GM20431 (cell line): ENCODE measurements at regions not wholly inside any gene's neighbourhood (a gene's known extent, or its start where the extent isn't known, plus 50 kb on each side); places are given as distances from the start of the nearest gene placed in this dataset.

Experiments
- in situ Hi-C: fragments of 300-500 bp; cut with MseI, MboI; formaldehyde crosslinking; loops from one replicate; pipeline ENCODE4 v1.15.0; 2020; ENCODE audit warnings: low sequenced_read_pairs; ENCODE audit not compliant: unreplicated experiment

DNA sequence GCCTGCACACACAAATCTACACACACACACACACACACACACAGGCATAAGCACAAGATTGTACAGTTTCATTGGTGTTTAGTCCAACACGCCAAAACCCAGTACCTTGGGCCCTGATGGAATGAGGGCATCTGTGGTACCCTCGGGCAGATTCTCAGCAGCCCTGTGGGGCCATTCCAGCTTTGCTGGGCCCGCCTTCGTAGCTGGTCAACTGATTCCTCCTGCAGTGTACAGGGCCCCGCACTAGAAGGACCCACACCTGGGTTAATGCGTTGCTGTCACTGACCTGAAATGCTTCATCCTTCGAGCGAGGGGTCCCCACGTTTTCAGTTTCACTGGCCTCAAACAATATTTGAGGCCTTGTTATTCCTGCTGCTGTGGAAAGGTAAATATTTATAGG, 731.2 kb downstream of the BRD1 start:
- in situ Hi-C loops = no loop called here

DNA sequence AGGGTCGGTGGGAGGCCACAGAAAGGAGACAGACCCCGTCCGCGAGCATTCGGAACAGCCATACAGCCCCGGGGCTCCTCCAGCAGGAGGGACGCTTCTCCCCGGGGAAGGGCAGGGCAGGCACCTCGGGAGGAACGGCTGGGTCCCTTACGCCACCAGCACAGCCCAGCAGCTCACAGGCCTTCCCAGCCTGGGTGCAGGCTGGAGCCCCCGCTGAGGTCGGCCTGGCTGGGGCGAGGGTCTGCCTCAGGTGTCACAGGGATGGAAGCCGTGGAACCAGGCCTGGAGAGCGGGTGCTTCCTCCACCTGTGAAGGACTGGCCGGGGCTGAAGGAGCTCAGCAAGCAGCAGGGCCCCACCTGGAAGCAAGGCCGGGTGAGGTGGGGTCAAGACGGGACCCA, 732.3 kb downstream of the BRD1 start:
- in situ Hi-C loops = no loop called here

DNA sequence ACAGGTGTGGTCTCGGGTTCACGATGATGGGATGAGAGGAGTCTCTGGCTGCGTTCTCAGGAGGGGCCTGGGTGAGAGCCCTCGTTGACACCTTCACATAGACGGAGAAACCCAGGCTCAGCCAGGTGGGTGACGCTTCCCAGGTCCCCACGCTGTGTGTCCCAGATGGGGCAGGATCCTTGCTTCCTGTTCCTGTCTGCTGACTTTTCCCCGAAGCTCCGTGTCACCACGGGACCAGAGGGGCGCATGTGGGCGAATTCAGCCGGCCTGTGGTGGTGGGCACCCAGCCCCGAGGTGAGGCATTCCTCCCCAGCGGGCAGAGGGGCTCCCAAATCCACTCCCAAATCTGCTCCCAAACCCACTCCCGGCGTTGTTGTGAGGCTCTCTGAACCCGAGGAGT, 732.8 kb downstream of the BRD1 start:
- in situ Hi-C loops = no loop called here

DNA sequence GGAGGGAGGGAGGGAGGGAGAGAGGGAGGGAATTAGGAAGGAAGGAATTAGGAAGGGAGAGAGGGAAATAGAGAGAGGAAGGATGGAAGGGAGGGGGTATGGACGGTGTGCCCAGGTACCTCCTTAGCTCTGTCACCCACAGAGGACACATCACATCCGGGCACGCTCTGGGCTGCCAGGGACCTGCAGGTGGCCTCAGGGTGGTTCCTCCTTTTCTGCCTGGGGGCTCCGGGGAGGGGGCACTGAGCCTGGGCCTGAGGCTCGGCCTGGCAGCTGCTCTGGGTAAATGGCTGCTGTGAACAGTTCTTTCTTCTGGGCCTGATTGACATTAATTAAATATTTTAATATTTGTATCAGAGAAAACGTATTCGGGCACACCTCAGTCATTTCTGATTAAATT, 733.5 kb downstream of the BRD1 start:
- in situ Hi-C loops = no loop called here

DNA sequence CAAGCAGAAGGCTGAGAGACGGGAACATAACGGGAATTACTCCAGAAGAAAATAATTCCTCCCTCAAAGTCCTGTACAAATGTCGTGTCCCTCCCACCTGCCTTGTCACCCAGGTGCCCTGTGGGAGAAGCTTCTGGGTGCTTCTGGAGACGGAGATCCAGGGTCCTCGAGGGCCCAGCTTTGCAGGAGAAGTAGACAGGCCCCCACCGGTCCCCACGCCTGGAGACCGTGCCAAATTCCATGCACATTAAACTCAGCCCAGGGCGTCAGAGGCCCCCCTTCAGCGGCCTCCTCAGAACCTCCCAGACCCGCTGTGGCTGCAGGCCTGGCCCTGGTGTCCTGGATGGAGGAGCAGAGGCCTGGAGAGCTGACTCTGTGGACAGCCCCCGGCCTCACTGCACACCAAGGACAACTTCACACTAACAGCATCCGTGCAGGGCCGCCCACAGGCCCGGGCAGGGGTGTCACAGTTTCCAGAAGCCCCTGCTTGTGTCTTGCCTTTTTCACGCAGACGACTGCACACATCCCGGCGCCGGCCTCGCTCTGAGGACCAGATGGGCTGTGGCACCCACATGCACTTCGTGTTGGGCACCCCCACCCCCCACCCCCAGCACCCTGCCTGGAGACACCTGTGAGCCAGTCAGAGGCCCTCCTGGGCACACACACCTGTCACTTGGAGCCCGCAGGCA, 734.3 kb downstream of the BRD1 start:
- in situ Hi-C loops = no loop called here

DNA sequence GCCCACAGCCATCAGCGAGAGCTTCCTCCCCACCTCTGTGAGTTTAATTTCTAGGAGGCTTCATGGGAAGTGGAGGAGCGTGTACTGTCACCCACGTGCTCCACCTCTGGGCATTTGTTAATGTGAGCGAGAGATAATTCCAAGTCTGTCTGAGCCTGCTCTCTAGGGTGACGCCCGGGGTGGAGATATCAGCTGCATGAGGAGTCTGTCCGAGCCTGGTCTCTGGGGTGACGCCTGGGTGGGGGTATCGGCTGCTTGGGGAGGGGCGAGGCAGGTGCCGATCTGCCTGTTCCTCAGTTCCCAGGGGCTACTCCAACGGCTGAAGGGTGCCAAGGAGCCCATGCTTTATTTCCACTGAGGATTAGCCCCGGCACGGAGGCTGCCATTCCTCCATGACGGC, 735.0 kb downstream of the BRD1 start:
- in situ Hi-C loops = no loop called here

DNA sequence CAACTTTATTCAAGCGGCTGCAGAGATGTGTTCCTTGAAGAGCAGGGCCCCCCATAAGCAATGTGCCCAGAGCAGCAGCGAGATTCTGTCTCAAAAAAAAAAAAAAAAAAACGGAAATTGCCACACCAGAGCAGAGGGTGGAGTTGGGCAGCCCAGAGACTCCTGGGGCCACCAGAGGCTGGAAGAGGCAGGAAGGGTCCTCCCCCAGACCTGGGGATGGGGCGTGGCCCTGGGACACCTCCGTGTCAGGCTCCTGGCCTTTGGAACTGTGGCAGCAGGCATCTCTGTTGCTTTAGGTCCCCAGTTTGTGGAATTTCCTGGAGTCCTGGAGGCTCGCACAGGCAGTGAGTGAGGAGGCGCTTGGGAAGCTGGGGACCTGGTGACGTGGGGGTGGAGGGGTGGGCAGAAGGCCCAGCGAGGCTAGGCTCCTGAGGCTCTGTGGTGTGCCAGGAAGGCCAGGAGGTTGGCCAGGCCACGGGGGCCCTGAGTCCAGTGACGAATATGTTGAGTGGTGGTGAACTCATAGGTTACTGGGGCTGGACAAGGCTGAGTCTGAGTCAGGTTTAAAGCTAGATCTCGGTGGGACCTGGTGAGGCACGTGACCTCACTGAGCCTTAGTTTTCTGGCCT, 735.6 kb downstream of the BRD1 start:
- in situ Hi-C loops = no loop called here

DNA sequence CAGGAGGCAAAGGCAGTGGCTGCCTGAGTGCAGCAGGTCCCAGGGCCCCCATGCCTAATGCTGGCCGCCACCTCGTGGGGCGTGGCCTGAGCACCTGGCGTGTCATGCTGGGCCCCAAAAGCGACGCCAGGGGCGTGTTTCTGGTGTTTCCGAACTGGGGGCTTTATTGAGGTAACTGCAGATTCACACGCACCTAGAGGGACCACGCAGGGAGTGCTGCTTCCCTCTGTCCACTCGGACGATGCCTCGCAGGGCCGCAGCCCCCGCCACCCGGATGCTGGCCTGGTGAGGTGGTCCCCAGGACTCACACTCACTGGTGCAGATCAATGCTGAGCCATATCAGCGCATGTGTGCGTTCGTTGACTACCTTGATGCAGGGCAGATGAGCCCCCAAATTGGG, 736.2 kb downstream of the BRD1 start:
- in situ Hi-C loops = no loop called here

DNA sequence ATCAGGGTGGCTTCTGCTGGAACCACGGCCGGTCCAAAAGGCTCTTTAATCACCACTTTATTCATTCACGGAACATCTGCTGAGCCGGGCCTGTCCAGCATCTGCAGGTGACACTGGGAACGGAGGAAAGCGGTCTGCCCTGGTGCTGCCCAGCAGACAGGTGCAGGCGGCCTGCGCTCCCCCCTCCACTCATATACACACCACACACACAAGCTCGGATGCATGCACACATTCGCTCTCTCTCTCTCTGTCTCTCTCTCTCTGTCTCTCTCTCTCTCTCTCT, 736.9 kb downstream of the BRD1 start:
- in situ Hi-C loops = no loop called here

DNA sequence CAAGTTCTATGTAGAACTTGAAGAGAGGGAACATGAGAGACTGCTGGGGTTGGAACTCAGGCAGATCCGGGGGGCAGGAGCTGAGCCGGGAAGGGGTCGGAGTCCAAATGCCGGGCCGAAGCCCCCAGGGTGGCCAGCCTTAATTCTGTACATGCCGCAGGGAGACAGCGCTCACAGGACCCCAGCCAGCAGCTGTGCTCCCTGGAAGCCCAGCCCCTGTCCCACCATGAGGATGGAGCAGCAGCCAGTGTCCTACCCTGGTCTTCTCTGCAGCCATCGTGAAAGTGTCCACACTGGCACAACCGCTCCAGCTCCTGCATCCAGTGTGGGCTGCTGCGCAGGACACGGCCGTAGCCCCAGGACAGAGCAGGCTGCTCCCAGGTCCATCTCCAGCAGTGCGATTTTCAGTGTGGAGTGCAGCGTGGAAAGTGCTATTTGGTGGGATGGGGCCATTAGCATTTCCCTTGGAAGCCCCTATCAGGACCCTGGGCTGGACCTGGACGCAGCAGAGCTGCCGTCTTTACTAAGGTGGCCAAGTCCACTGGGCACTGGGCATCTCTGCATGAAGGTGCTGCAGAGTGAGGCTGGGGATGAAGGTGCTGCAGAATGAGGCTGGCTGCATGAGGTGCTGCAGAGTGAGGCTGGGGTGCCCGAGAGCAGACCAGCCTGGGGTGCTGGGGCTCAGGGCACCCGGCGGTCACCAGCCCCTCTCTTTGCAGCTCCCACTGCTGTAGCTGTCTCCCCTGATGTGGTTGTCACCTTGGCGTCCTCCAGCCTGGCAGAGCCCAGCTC, 737.4 kb downstream of the BRD1 start:
- in situ Hi-C loops = no loop called here

DNA sequence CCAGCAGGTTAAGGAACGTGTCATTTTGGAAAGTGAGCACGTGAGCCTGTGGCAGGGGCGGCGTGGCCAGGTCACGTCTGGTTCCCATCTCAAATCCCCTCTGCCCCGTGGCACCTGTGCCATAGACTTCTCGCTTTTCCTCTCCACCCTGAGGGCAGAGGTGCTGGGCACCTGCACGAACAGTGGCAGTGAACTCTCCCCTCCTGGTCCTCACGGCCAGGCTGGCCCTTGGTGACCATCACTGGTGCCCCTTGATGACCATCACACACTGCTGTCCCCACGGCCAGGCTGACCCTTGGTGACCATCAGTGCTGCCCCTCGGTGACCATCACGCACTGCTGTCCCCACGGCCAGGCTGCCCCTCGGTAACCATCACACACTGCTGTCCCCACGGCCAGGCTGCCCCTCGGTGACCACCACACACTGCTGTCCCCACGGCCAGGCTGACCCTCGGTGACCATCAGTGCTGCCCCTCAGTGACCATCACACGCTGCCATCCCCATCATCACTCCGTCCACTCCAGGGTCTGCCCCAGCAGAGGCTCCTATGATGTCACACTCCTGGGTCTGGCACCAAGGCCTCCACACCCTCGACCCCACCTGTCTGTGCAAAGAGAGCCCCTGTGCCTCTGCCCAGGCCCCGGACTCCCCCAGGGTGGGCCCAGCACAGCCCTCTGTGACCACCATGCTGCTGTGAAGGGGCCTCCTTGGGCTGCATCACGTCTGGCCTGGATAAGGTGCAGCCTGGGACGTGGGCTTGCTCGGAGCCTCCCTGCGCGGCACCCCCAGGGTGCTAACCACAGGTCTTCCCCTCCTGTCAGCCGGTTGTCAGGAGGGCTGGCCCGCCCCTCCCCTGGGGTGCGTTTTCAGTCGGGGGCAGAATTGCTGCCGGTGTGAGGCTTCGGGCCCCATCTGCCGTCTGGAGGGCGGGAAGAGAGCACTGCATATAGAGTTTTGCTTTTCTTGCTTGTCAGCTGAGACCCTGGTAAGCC, 738.6 kb downstream of the BRD1 start:
- in situ Hi-C loops = no loop called here

DNA sequence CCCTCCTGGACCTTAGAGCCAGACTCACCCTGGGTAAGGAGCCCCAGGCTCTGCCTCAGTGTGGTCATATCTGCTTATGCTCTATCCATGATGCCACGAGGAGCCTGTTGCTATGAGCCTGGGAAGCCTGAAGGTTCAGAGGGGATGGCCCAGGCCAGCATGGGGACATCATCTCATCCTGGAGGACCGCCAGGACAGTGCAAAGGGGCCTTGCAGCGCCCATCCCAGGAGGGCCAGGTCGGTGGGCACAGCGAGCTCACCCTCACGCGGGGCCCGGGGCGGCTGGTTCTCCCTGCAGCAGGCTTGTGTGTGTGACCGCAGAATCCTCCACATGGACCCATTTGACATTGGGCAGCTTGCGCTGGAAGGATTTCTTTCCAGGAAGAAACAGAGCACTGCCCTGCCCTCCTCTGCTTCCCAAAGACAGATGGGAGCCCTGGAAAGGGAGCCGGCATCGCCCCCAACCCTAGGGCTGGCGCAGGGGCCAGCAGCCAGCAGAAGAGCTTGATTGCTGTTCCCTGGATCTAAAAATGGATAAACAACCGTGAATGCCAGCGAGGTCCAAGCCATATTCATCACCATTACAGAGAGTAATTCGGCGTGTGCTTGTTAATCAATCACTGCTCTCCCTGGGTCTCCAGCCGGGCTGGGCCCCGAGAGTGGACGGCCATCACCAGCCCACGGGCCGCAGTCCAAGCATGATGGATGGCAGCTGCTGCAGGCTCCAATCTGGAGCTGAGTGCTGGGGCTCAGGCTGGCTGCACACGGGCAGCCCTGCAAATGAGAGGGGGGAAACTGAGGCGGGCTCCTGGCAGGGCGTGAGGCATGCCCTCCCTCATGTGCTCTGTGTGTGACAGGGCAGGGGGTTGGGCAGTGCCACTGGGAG, 739.7 kb downstream of the BRD1 start:
- in situ Hi-C loops = no loop called here

DNA sequence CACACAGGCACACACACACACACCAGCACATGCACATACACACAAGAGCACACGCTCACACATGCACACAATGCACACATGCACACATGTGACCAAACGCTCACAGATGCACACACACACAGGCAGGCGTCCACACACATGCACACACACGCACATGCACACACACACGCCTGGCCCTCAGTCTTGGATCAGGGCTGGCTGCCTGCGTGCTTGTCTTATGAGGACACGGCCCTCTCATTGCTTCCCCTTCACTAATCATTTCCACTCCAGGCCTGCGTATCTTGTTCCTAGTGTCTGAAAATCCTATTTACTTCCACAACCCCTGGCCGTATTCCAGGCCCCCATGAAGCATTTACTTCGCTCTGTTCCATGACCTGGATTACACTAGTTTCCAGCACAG, 740.5 kb downstream of the BRD1 start:
- in situ Hi-C loops = no loop called here

DNA sequence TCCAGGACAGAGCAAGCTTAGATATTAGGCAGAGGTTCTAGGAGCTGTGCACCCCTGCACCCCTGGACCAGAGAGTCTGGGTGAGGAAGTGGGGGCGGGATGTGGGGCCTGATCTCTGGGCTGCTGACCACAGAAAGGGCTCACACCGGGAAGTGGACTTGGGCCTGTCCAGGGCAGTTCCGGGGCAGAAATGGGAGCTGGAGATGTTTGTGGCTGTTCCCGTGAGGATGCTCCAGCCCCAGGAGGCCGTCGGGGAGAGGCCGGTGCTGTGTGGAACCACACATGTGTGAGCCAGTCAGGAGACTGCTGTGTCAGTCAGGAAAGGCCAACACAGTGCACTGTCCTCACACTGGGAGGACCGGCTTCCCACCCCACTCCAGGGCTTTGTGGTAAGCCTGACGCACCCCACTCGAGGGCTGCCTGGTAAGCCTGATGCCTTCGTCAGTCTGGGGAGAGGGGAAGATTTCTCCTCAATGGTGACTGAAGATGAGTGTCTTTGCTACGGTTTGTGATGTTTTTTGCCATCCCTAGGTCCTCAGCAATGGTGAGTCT, 741.0 kb downstream of the BRD1 start:
- in situ Hi-C loops = no loop called here

DNA sequence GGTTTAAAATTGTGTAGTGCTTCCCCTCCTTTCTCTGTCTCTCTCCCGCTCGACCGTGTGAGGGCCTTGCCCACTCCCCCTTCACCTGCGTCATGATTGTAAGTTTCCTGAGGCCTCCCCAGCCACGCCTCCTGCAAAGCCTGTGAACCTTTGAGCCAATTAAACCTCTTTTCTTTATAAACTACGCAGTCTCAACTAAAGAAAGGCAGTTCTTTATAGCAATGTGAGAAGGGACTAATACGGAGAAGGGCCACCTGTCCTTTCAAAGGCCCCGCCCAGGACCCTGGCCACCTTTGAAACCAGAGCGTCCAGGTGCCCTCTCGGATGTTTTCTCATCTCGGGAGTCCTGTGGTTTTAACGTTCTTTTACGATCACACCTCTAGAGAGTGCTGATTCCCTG, 741.5 kb downstream of the BRD1 start:
- in situ Hi-C loops = no loop called here

DNA sequence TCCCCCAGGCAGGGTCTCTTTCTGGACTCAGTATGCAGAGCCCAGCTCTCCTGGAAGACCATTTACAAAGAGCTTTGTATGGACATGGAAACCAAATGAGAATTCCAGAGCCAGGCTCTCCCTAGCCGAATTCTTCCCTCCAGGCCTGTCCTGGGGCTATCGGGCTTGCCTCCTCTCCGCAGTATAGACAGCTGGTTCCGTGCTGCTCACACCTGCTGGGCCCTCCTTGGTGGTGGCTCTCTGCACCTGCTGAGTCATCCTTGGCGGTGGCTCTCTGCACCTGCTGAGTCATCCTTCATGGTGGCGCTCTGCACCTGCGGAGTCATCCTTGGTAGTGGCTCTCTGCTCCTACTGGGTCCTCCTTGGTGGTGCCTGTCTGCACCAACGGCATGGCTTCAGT, 743.5 kb downstream of the BRD1 start:
- in situ Hi-C loops = no loop called here

DNA sequence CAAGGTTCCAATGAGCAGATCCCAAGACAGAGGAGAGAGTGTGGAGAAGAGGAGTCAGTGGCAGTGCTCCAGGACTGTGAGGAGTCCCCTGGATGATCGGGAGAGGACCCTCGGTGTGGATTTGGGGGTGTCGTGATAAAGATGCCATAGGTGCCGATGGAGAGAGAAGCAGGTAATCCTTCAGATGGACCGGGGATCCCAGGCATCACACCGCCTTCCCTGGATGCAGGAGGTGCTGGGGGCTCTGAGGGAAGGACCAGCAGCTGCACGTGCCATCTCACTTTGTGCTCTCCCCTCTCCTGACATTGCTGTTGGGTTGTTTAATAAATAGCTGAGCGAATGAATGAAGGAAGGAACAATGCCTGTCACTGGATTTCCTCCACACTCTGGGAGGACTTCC, 744.1 kb downstream of the BRD1 start:
- in situ Hi-C loops = no loop called here

DNA sequence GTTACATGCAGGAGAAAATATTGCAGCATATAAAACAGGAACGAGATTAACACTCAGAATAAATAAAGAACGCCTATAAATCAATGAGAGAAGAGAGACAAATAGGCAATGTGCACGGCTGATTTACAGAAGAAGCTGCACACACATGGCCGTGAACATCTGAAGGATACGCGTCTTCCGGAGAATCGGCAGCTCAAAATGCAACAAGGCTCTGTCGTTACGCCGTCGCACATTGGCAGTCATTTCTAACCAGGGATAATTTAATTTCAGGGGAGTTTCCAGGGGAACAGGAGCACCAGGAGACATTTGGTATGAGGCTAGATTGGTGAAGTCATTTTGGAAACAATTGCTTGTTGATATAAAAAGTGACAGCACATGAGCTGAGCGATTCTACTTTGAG, 745.2 kb downstream of the BRD1 start:
- in situ Hi-C loops = no loop called here

DNA sequence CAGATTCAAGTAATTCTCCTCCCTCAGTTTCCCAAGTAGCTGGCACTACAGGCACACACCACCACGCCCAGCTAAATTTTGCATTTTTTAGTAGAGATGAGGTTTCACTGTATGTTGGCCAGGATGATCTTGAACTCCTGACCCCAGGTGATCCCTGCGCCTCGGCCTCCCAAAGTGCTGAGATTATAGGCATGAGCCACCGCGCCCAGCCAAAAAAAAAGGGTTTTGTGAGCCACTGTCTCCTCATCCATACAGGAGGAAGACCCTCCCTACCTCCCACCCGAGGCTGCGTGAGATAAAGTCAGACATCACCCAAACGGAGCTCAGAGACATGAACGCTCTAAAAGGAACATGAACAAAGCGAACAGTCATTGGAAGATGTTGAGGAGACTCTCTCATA, 745.7 kb downstream of the BRD1 start:
- in situ Hi-C loops = no loop called here
